Heart right ventricle (tissue), 16 donors: ENCODE measurements at regions not wholly inside any gene's neighbourhood (a gene's known extent, or its start where the extent isn't known, plus 50 kb on each side); places are given as distances from the start of the nearest gene placed in this dataset.

Experiments
- ATAC-seq, 8 donors: fragments of 200-7000 bp; cut with Tn5 transposase; one replicate each; pipeline ENCODE4 v1.9.1; 2020; ENCODE audit warnings: mild to moderate bottlenecking in 8 of 8, moderate library complexity in 8 of 8, moderate number of reproducible peaks in 1 of 8
- DNase-seq, 2 donors: peaks; one replicate each; pipeline ENCODE4 v3.0.0-alpha.2; 2020
- H3K27ac ChIP-seq, 10 donors: fragments of 200-600 bp; sonication (generic) in 2 of 10; one replicate each; pipeline versions ENCODE4 v1.5.0 to v1.8.0; 2020 to 2022; ENCODE audit warnings: mild to moderate bottlenecking in 3 of 10
- H3K27me3 ChIP-seq, 7 donors: fragments of 200-600 bp; one replicate each; pipeline ENCODE4 v1.8.0; 2021 to 2022; ENCODE audit warnings: mild to moderate bottlenecking in 2 of 7
- H3K36me3 ChIP-seq, 9 donors: fragments of 200-600 bp; sonication (generic) in 1 of 9; one replicate each; pipeline versions ENCODE4 v1.5.0 to v1.8.0; 2020 to 2022; ENCODE audit warnings: mild to moderate bottlenecking in 2 of 9
- H3K4me1 ChIP-seq, 9 donors: fragments of 200-600 bp; sonication (generic) in 1 of 9; one replicate each; pipeline versions ENCODE4 v1.5.0 to v1.8.0; 2020 to 2022; ENCODE audit warnings: mild to moderate bottlenecking in 4 of 9
- H3K4me3 ChIP-seq, 10 donors: fragments of 200-600 bp; sonication (generic) in 2 of 10; one replicate each; pipeline versions ENCODE4 v1.5.0 to v1.8.0; 2020 to 2022; ENCODE audit warnings: mild to moderate bottlenecking in 7 of 10, moderate library complexity in 2 of 10
- H3K9me3 ChIP-seq, 11 donors: fragments of 200-600 bp in 10 of 11; sonication (generic) in 2 of 11; one replicate each; pipeline versions ENCODE4 v1.5.0 to v1.8.0; 2013 to 2022; ENCODE audit warnings: mild to moderate bottlenecking in 2 of 11, control low read depth in 1 of 11, moderate library complexity in 1 of 11
- WGBS, 2 donors: extraction: QIAGEN DNeasy Blood & Tissue Kit; methylation state at CpG; one replicate each; pipeline ENCODE4 v1.1.7; 2013; ENCODE audit warnings: inconsistent platforms in 1 of 2; 5-methylcytosine and 5-hydroxymethylcytosine counted together
- intact Hi-C, 10 donors: fragments of 100-400 bp; cut with DNase I; formaldehyde crosslinking; loops; one replicate each; pipeline versions ENCODE4 v1.11.1 to v1.14.2; 2022
- TF ChIP-seq, protein P1 (sequence below), 9 donors: fragments of 200-600 bp; sonication (generic) in 2 of 9; IDR thresholded peaks; one replicate each; pipeline versions ENCODE4 v1.5.0 to v1.8.0; 2021 to 2022; ENCODE audit warnings: antibody characterized with exemption in 9 of 9, mild to moderate bottlenecking in 5 of 9, moderate library complexity in 1 of 9
- donor health status: Arrhythmogenic right ventricular cardiomyopathy.
- donor health status: ischemic (EF 13 %, LVEDD 7.1; RV severe dilation, severe dysfunction).
- donor health status: healthy with polysubstance abuse.
- donor health status: DM: no; HTN: yes; CAD: no.
- donor health status: DM: no; HTN: no; CAD: no.
- donor health status: ischemic (EF 25% LVEDD 6.9; RV normal size, moderate dysfunction).
- donor health status: ischemic (EF 25% LVEDD 5.7; RV mildly dilated, moderate dysfunction).
- donor health status: healthy.
- donor health status: DM: yes; HTN: yes; CAD: no.
- donor health status: Ischemic cardiomyopathy.
- donor health status: ischemic (EF 35%, LVEDD 5.7; RV mildly dilated, moderate dysfunction).
- donor health status: nonischemic (EF 11% LVEDD 7.7; RV severe dilation, severe dysfunction).
- donor health status: DM: yes; HTN: yes; CAD: no.
- donor health status: PGD.
- donor health status: ischemic (EF 29% LVEDD 5.4; RV normal size, mild dysfunction).
- donor health status: nonischemic (EF 23%, LVEDD 6.1; RV moderate dilation, normal function).

GRCh38 chr5:165139721-165140120, 1634.3 kb downstream of the MAT2B start:
- Histone ChIP-seq H3K27me3 (no peaks in the 10 kb centered on the region), H3K4me3 (no peak overlapping the region), H3K4me1 (no peaks in the 10 kb centered on the region), H3K27ac (no peak overlapping the region), H3K36me3 (no peaks in the 10 kb centered on the region), H3K9me3 (no peaks in the 10 kb centered on the region)
- intact Hi-C loops, result no loop called here
- TF ChIP-seq, protein P1, sequence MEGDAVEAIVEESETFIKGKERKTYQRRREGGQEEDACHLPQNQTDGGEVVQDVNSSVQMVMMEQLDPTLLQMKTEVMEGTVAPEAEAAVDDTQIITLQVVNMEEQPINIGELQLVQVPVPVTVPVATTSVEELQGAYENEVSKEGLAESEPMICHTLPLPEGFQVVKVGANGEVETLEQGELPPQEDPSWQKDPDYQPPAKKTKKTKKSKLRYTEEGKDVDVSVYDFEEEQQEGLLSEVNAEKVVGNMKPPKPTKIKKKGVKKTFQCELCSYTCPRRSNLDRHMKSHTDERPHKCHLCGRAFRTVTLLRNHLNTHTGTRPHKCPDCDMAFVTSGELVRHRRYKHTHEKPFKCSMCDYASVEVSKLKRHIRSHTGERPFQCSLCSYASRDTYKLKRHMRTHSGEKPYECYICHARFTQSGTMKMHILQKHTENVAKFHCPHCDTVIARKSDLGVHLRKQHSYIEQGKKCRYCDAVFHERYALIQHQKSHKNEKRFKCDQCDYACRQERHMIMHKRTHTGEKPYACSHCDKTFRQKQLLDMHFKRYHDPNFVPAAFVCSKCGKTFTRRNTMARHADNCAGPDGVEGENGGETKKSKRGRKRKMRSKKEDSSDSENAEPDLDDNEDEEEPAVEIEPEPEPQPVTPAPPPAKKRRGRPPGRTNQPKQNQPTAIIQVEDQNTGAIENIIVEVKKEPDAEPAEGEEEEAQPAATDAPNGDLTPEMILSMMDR (IDR thresholded peaks at IDR 0.05), result no peak
- DNase-seq (no peak), ATAC-seq (peak in 1 of 8 donors; percentile 20)
- WGBS, 2 donors, result 64 to 66% methylated on average over 3 of the region's 3 CpGs

DNA sequence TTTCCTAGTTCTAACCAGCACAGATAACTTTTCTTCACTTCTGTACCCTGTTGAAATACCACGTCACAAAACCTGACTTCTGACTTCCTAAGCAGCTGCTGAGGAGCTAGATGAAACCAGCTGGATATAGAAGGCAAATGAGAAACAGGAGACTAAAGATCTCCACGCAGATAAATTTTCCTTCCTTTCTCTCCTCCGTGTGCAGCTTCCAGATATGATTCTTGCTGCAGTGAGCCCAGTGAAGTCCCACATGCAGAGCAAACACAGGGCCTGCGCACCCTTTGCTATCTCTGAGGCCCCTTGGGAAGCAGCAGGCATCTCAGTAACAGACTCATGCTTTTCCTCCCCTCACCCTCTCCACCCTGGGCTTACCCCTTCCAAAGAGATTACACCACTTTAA, 1638.3 kb downstream of the MAT2B start:
- intact Hi-C loops, result no loop called here
- no peak overlapping the region for H3K27ac ChIP-seq
- H3K36me3 ChIP-seq, result no peaks in the 10 kb centered on the region
- H3K4me1 ChIP-seq, result no peaks in the 10 kb centered on the region
- H3K9me3 ChIP-seq, result no peaks in the 10 kb centered on the region
- no peak overlapping the region for H3K4me3 ChIP-seq
- WGBS, 2 donors, result 23 to 26% methylated on average over 4 of the region's 4 CpGs
- H3K27me3 ChIP-seq, result no peaks in the 10 kb centered on the region
- ATAC-seq (no peak), DNase-seq (no peak)
- TF ChIP-seq, protein P1 (IDR thresholded peaks at IDR 0.05), result no peak

DNA sequence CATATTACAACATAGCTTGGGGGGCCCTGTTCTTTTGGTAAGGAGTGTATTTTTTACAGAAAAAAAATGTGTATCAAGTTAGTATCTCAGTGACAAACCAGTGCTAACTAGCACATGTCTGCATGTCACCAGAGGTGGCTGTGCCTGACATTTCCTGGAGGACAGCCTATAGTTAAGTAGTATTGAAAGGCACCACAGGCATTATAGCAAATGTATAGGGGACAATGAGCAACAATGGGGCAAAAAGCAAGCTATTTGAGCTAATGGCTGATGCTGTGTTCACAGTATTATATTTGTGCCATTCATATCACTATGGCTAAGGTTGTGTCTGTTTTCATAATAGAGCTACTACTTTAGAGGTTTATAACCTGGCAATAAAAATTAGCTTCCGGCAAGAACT, 1644.0 kb downstream of the MAT2B start:
- ATAC-seq, result no peak
- Histone ChIP-seq H3K36me3 (no peaks in the 10 kb centered on the region), H3K27me3 (no peaks in the 10 kb centered on the region), H3K4me1 (no peaks in the 10 kb centered on the region), H3K27ac (no peak overlapping the region), H3K9me3 (no peaks in the 10 kb centered on the region), H3K4me3 (no peak overlapping the region)
- no peak for DNase-seq
- intact Hi-C loops, result no loop called here
- TF ChIP-seq, protein P1 (IDR thresholded peaks at IDR 0.05), result no peak
- WGBS, 2 donors, result 84 to 92% methylated on average over 1 of the region's 1 CpG

- H3K36me3 ChIP-seq, result no peaks in the 10 kb centered on the region
- H3K27me3 ChIP-seq, result no peaks in the 10 kb centered on the region
- H3K9me3 ChIP-seq, result no peaks in the 10 kb centered on the region
- intact Hi-C loops, result no loop called here
- ATAC-seq, result no peak
- TF ChIP-seq, protein P1 (IDR thresholded peaks at IDR 0.05), result no peak
- H3K4me1 ChIP-seq, result no peaks in the 10 kb centered on the region
- no peak for DNase-seq
- 59 to 62% methylated on average over 2 of the region's 2 CpGs for WGBS, 2 donors
- no peak overlapping the region for H3K4me3 ChIP-seq
- no peak overlapping the region for H3K27ac ChIP-seq
Measured at GRCh38 chr5:165152058-165152457, 1646.6 kb downstream of the MAT2B start.

DNA sequence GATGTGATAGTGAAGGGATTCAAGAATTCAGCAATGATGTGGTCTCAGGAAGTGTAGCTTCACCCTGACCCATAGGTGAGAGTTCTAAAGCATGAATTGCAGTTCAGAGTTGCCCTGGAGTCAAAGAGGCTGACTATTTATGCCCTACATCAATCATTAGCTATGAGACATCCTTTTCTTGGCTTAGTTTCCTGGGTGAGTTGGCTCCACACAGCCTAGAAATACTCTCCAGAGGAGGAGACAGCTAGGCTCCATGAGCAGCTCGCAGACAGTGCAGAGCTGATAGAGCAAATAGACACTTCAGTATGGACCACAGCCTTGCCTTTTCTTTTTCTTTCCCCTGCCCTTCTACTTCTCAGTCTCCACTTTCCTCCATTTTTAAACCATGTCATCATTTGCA, 1651.8 kb downstream of the MAT2B start:
- TF ChIP-seq, protein P1 (IDR thresholded peaks at IDR 0.05), result no peak
- no peaks in the 10 kb centered on the region for H3K9me3 ChIP-seq
- no peak overlapping the region for H3K27ac ChIP-seq
- H3K4me3 ChIP-seq, result no peak overlapping the region
- no peak for ATAC-seq
- 43 to 46% methylated on average over 1 of the region's 1 CpG for WGBS, 2 donors
- no peaks in the 10 kb centered on the region for H3K4me1 ChIP-seq
- H3K27me3 ChIP-seq, result no peaks in the 10 kb centered on the region
- no peaks in the 10 kb centered on the region for H3K36me3 ChIP-seq
- DNase-seq, result no peak
- intact Hi-C loops, result no loop called here
